ENCODE measurements at regions not wholly inside any gene's neighbourhood (a gene's known extent, or its start where the extent isn't known, plus 50 kb on each side); places are given as distances from the start of the nearest gene placed in this dataset.

DNA sequence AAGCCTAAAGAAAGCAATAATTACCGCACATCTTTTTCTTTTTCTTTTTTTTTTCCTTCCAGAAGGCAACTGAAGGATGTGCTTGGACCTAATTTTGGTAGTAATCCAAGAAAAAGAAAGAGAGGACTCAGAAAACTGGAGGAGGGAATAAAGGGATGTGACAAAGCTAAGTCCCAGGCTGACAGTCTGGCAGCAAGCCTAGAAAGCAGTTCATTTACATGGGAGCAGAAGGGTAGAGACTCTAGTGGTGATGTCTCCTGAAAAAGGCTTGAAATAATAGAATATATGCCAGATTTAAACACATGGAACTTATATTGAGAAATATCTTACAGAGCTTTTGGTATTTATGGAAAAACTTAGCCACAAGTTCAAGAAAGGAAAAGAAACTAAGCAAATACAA lies 101.0 kb upstream of the SHISA6 start:
- no peak for TF ChIP-seq CTCF (IDR thresholded peaks at IDR 0.05; ENCODE audit: insufficient read depth, low read length)
- no peak for TF ChIP-seq GABPA (IDR thresholded peaks at IDR 0.05; ENCODE audit: low read depth)
- TF ChIP-seq REST (IDR thresholded peaks at IDR 0.05; ENCODE audit: insufficient replicate concordance, low read depth): no peak

All from HL-60 (cell line).